Stimulated activated CD4-positive, alpha-beta T cell treated with anti-CD3 and anti-CD28 coated beads, TNF-alpha, amount 100 ng/mL, for 1 hour (primary cell): ENCODE measurements at regions not wholly inside any gene's neighbourhood (a gene's known extent, or its start where the extent isn't known, plus 50 kb on each side); places are given as distances from the start of the nearest gene placed in this dataset.

Source experiments
- DNase-seq, 3 donors: peaks; one replicate each; pipeline ENCODE4 v3.0.0-alpha.2; 2020; ENCODE audit warnings: low read depth in 3 of 3, low spot score in 1 of 3

- no peak for DNase-seq
Observed at GRCh38 chr14:86050072-86050683, 520.2 kb downstream of the FLRT2 start.

- no peak for DNase-seq
Observed at GRCh38 chr14:86039176-86039575, 509.2 kb downstream of the FLRT2 start.

- DNase-seq, result peak in 1 of 3 donors; percentile 11
Observed at GRCh38 chr14:86038387-86039042, 508.6 kb downstream of the FLRT2 start.

GRCh38 chr14:86035882-86036281 lies 505.9 kb downstream of the FLRT2 start:
- no peak for DNase-seq

GRCh38 chr14:86027990-86028389 lies 498.0 kb downstream of the FLRT2 start:
- no peak for DNase-seq

GRCh38 chr14:86027144-86027543 lies 497.2 kb downstream of the FLRT2 start:
- no peak for DNase-seq

- no peak for DNase-seq
Observed at GRCh38 chr14:86022031-86022629, 492.2 kb downstream of the FLRT2 start.

- no peak for DNase-seq
Observed at GRCh38 chr14:86020841-86021240, 490.9 kb downstream of the FLRT2 start.

GRCh38 chr14:86015941-86016340 lies 486.0 kb downstream of the FLRT2 start:
- no peak for DNase-seq

GRCh38 chr14:86015511-86015910 lies 485.6 kb downstream of the FLRT2 start:
- DNase-seq, result no peak

- no peak for DNase-seq
Observed at GRCh38 chr14:86013641-86014040, 483.7 kb downstream of the FLRT2 start.

- DNase-seq, result no peak
Observed at GRCh38 chr14:86012461-86012860, 482.5 kb downstream of the FLRT2 start.

GRCh38 chr14:86003998-86004397 lies 474.1 kb downstream of the FLRT2 start:
- no peak for DNase-seq

- DNase-seq, result no peak
Observed at GRCh38 chr14:85996551-85996950, 466.6 kb downstream of the FLRT2 start.

- DNase-seq, result no peak
Observed at GRCh38 chr14:85991156-85991555, 461.2 kb downstream of the FLRT2 start.

GRCh38 chr14:85987907-85988306 lies 458.0 kb downstream of the FLRT2 start:
- DNase-seq, result no peak

GRCh38 chr14:85987292-85987691 lies 457.3 kb downstream of the FLRT2 start:
- DNase-seq, result no peak

- no peak for DNase-seq
Observed at GRCh38 chr14:85978582-85979250, 448.8 kb downstream of the FLRT2 start.

GRCh38 chr14:85974602-85975001 lies 444.7 kb downstream of the FLRT2 start:
- DNase-seq, result no peak

- DNase-seq, result no peak
Observed at GRCh38 chr14:85963486-85963885, 433.5 kb downstream of the FLRT2 start.

- DNase-seq, result no peak
Observed at GRCh38 chr14:85960756-85961155, 430.8 kb downstream of the FLRT2 start.

GRCh38 chr14:85959063-85959462 lies 429.1 kb downstream of the FLRT2 start:
- DNase-seq, result no peak
